Ovary (tissue), 3 donors: ENCODE measurements at regions not wholly inside any gene's neighbourhood (a gene's known extent, or its start where the extent isn't known, plus 50 kb on each side); places are given as distances from the start of the nearest gene placed in this dataset.
"Not testable (repeated sequence)": the region's sequence is repeated elsewhere in the genome, so short reads cannot be mapped to it uniquely, and the experiment has no call there.

ENCODE experiments used
- CTCF ChIP-seq, 3 donors: fragments of 450-650 bp in 2 of 3; fragments of 200-600 bp in 1 of 3; IDR thresholded peaks; one replicate each; pipeline versions ENCODE4 v1.5.1 to v1.8.0; 2016 to 2022; ENCODE audit warnings: antibody characterized with exemption in 3 of 3, mild to moderate bottlenecking in 1 of 3
- POLR2A ChIP-seq: fragments of 450-650 bp; IDR thresholded peaks from one replicate; pipeline ENCODE4 v1.6.1; 2017; ENCODE audit warnings: antibody characterized with exemption, mild to moderate bottlenecking, moderate library complexity
- donor health status: DM: no; HTN: no; CAD: no.

- not testable (repeated sequence) for TF ChIP-seq CTCF (IDR thresholded peaks at IDR 0.05); POLR2A
Measured at GRCh38 chr14:105915546-105915945, 389.2 kb downstream of the TMEM121 start.
